ENCODE measurements at regions not wholly inside any gene's neighbourhood (a gene's known extent, or its start where the extent isn't known, plus 50 kb on each side); places are given as distances from the start of the nearest gene placed in this dataset.

GRCh38 chr21:16969636-16970035 lies 543.2 kb upstream of the CXADR start:
- DNase-seq: no peak

GRCh38 chr21:16974060-16974459 lies 538.8 kb upstream of the CXADR start:
- no peak for DNase-seq

DNA sequence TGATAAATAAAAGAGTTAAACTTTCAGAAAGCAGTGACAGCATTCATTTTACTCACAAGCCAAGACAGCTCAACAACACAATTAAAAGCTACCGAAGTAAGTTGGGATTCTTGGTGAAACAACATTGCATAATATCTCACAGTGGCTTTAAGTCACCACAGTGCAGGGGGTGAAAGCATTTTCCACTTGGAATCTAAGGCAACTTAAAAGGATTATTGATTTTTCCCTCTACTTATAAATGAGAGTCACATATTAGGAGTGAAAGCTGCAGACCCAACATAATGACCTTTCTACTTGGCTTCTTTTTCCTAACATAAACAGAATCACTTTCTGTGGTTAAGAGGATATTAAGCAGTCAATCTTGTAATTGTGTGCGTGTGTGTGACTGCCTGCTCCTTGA lies 536.6 kb upstream of the CXADR start:
- DNase-seq: no peak

DNA sequence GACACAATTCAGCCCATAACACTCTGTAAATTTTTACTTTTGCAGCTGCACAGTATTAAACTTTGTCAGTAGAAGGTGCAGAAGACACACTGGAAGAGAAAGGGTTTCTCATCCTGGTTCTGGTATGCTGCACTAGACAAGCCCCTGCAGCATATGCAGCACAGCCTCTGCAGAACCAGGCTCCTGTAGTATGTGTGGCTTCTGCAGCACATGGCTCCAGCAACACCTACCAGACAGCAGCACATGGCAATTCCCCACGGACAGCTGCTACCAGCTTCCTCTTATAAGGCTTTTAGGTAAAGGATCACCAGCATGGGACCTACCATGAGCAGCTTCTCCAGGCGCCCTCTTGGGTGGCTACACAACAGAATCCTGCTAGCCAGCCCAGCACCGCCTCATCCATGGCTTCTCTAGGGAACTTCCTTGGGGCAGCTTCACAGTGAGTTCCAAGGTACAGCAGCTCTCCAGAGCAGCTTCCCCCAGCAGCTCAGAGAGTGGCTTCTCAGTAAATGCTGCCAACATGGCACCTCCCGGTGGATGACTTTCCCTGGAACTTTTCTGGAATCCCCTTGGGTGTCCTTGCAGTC lies 534.4 kb upstream of the CXADR start:
- no peak for DNase-seq

GRCh38 chr21:16979574-16979973 lies 533.3 kb upstream of the CXADR start:
- DNase-seq: no peak

- no peak for DNase-seq
Observed at GRCh38 chr21:16983420-16983819, 529.4 kb upstream of the CXADR start.

- no peak for DNase-seq
Observed at GRCh38 chr21:16992448-16992847, 520.4 kb upstream of the CXADR start.

- no peak for DNase-seq
Observed at GRCh38 chr21:16993416-16994038, 519.3 kb upstream of the CXADR start.

- no peak for DNase-seq
Observed at GRCh38 chr21:17002594-17003257, 510.1 kb upstream of the CXADR start.

GRCh38 chr21:17003258-17003615 lies 509.6 kb upstream of the CXADR start:
- no peak for DNase-seq

GRCh38 chr21:17003763-17004373 lies 509.0 kb upstream of the CXADR start:
- no peak for DNase-seq

DNA sequence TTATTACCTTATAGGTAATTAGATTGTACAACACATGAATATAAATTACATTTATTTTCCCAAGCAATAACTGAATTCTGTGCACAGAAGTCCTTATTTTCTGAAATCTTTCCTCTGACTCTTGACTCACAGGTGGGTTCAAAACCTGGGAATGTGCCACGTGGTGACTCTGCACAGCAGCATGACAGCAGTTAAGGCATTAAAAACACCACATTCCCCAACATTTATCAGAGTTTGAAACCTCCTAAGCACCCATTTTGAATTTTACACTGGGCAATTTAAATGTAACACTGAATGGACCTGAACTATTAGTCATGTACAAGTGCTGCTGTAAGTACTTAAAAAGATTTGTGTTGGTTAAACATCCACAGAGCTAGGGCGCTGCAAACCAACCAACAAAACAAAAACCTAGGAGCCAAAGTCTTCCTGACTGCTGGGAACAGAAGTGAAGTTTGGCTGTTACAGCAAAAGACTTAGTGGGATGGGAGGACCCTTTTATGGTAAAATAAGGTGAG lies 480.6 kb upstream of the CXADR start:
- DNase-seq: no peak

- no peak for DNase-seq
Observed at GRCh38 chr21:17044696-17045095, 468.1 kb upstream of the CXADR start.

- no peak for DNase-seq
Observed at GRCh38 chr21:17045214-17045853, 467.5 kb upstream of the CXADR start.

GRCh38 chr21:17048974-17049373 lies 463.9 kb upstream of the CXADR start:
- DNase-seq: no peak

GRCh38 chr21:17050156-17050555 lies 462.7 kb upstream of the CXADR start:
- no peak for DNase-seq

DNA sequence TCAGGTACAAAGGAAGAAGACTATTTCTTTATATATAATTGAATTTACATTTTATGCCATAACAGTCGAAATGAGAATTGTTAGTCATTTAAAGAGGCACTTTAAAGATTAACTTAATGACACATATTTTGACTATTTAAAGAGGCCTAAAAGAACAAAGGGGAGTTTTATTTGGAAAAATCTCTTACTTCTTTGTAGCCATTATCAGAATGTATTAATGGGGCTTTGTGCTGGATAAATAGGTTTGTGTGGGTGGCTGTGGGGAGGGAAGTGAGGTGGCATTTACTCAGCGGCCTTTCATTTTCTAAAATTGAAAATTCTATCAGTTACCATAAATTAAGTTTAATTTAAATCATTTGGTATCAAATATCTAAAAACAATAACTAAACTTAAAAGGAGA lies 462.2 kb upstream of the CXADR start:
- no peak for DNase-seq

DNA sequence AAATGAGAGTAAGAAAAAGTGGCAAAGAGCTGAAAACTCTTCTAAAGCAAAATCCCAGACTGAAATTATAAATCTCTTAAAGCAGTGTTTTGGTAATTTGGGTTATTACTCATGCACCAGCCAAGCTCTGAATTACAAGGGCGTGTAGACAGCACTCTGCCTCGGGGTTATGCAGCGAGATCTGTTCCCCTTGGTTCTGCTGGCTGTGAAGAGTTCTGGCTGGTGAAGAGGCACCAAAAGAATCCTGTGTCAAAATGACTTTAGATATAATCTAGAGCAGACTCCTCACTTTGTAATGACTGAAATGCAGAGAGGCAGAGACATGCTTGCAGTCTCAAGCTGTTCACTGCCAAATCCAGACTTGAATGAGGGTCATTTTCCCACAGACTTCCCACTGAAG lies 461.8 kb upstream of the CXADR start:
- no peak for DNase-seq

- no peak for DNase-seq
Observed at GRCh38 chr21:17053321-17053720, 459.5 kb upstream of the CXADR start.

- no peak for DNase-seq
Observed at GRCh38 chr21:17059936-17060335, 452.9 kb upstream of the CXADR start.

DNA sequence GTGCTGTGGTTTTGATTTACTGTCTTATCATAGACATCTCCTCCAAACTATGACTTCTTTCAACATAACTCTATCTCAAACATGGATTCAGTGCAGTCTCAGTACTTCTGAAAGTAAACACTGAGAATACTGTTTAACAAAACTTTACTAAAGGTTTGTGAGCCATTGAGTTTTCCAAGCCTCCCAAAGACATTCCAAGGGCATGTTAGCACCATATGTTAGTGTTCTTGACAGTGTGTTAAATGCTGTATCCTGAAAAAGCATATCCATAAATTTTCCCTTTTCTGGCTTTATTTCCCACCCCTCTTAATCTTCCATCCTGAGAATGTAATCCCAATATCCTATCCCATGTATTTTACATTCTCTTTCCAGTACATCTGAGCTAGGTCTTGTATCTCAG lies 446.8 kb upstream of the CXADR start:
- DNase-seq: no peak

- no peak for DNase-seq
Observed at GRCh38 chr21:17071093-17071492, 441.8 kb upstream of the CXADR start.

DNA sequence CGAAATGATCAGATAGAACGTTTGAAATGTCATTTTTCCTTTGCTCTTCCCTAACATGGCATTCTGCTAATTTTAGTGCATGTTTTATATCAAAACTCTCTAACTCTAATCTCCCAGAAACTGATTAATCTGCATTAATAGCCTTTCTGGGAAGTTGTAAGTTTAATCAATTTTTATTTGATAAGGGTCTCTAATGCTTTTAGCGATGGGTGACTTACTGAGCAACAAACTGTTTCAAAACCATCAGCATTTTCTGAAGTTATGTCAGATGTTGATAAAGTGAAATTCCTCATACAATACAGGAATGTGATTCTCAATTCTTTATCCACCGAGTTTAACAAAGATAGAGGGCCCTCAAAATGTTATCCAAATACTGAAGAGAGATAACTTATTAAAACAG lies 431.6 kb upstream of the CXADR start:
- DNase-seq: no peak
